ENCODE measurements at regions not wholly inside any gene's neighbourhood (a gene's known extent, or its start where the extent isn't known, plus 50 kb on each side); places are given as distances from the start of the nearest gene placed in this dataset.

GRCh38 chr17:55622547-55622946 is 100.1 kb downstream of the TMEM100 start:
- Mint-ChIP-seq H3K4me3 (no peak overlapping the region), H3K4me1 (peaks cover 11% of the 10 kb centered on the region), H3K36me3 (ENCODE audit: low read depth) (peaks cover 2% of the 10 kb centered on the region), H3K27me3 (peaks cover 59% of the 10 kb centered on the region), H3K27ac (no peak overlapping the region)
- no peaks in the 10 kb centered on the region for H3K9me3 ChIP-seq (ENCODE audit: control insufficient read depth, low read length, poor library complexity, severe bottlenecking)
- ATAC-seq (no peak), DNase-seq (no peak)

GRCh38 chr17:55620945-55621344 is 101.7 kb downstream of the TMEM100 start:
- peaks cover 11% of the 10 kb centered on the region for H3K4me1 Mint-ChIP-seq
- peaks cover 61% of the 10 kb centered on the region for H3K27me3 Mint-ChIP-seq
- peaks cover 2% of the 10 kb centered on the region for H3K36me3 Mint-ChIP-seq (ENCODE audit: low read depth)
- no peak for DNase-seq
- no peak overlapping the region for H3K4me3 Mint-ChIP-seq
- H3K27ac Mint-ChIP-seq, result no peak overlapping the region
- ATAC-seq, result no peak
- no peaks in the 10 kb centered on the region for H3K9me3 ChIP-seq (ENCODE audit: control insufficient read depth, low read length, poor library complexity, severe bottlenecking)

- peaks cover 8% of the 10 kb centered on the region for H3K4me1 Mint-ChIP-seq
- no peaks in the 10 kb centered on the region for H3K9me3 ChIP-seq (ENCODE audit: control insufficient read depth, low read length, poor library complexity, severe bottlenecking)
- peaks cover 2% of the 10 kb centered on the region for H3K36me3 Mint-ChIP-seq (ENCODE audit: low read depth)
- H3K27ac Mint-ChIP-seq, result no peak overlapping the region
- H3K4me3 Mint-ChIP-seq, result no peak overlapping the region
- DNase-seq (no peak), ATAC-seq (no peak)
- peaks cover 61% of the 10 kb centered on the region for H3K27me3 Mint-ChIP-seq
Observed at GRCh38 chr17:55620023-55620422, 102.6 kb downstream of the TMEM100 start.

- Mint-ChIP-seq H3K4me1 (no peaks in the 10 kb centered on the region), H3K27ac (no peak overlapping the region), H3K27me3 (peaks cover 38% of the 10 kb centered on the region), H3K36me3 (ENCODE audit: low read depth) (peaks cover 2% of the 10 kb centered on the region), H3K4me3 (no peak overlapping the region)
- DNase-seq (no peak), ATAC-seq (no peak)
- no peaks in the 10 kb centered on the region for H3K9me3 ChIP-seq (ENCODE audit: control insufficient read depth, low read length, poor library complexity, severe bottlenecking)
Observed at GRCh38 chr17:55617441-55617840, 105.2 kb downstream of the TMEM100 start.

- ATAC-seq (no peak), DNase-seq (no peak)
- Mint-ChIP-seq H3K27me3 (peaks cover 17% of the 10 kb centered on the region), H3K27ac (no peak overlapping the region), H3K4me1 (no peaks in the 10 kb centered on the region), H3K36me3 (ENCODE audit: low read depth) (peaks cover 2% of the 10 kb centered on the region), H3K4me3 (no peak overlapping the region)
- H3K9me3 ChIP-seq (ENCODE audit: control insufficient read depth, low read length, poor library complexity, severe bottlenecking), result no peaks in the 10 kb centered on the region
Observed at GRCh38 chr17:55614061-55614460, 102.8 kb upstream of the SMIM36 start.

GRCh38 chr17:55612691-55613141 is 101.5 kb upstream of the SMIM36 start:
- DNase-seq (no peak), ATAC-seq (no peak)
- Mint-ChIP-seq H3K27me3 (peaks cover 9% of the 10 kb centered on the region), H3K27ac (no peak overlapping the region), H3K4me1 (peaks cover 2% of the 10 kb centered on the region), H3K4me3 (no peak overlapping the region), H3K36me3 (ENCODE audit: low read depth) (no peaks in the 10 kb centered on the region)
- H3K9me3 ChIP-seq (ENCODE audit: control insufficient read depth, low read length, poor library complexity, severe bottlenecking), result no peaks in the 10 kb centered on the region

- DNase-seq, result no peak
- peaks cover 2% of the 10 kb centered on the region for H3K4me1 Mint-ChIP-seq
- no peaks in the 10 kb centered on the region for H3K36me3 Mint-ChIP-seq (ENCODE audit: low read depth)
Observed at GRCh38 chr17:55607731-55608341, 96.6 kb upstream of the SMIM36 start.

GRCh38 chr17:55606488-55606815 is 95.2 kb upstream of the SMIM36 start:
- H3K36me3 Mint-ChIP-seq (ENCODE audit: low read depth), result no peaks in the 10 kb centered on the region
- no peak overlapping the region for H3K4me3 Mint-ChIP-seq
- peaks cover 31% of the 10 kb centered on the region for H3K27me3 Mint-ChIP-seq
- H3K9me3 ChIP-seq (ENCODE audit: control insufficient read depth, low read length, poor library complexity, severe bottlenecking), result no peaks in the 10 kb centered on the region
- ATAC-seq, result no peak
- no peak overlapping the region for H3K27ac Mint-ChIP-seq
- no peak for DNase-seq
- H3K4me1 Mint-ChIP-seq, result peaks cover 2% of the 10 kb centered on the region

More at GRCh38 chr17:55607731-55608341, 96.6 kb upstream of the SMIM36 start:
- Mint-ChIP-seq H3K4me3 (no peak overlapping the region), H3K27me3 (peaks cover 31% of the 10 kb centered on the region), H3K27ac (no peak overlapping the region)
- ATAC-seq, result no peak
- no peaks in the 10 kb centered on the region for H3K9me3 ChIP-seq (ENCODE audit: control insufficient read depth, low read length, poor library complexity, severe bottlenecking)

GRCh38 chr17:55605705-55606487 is 94.6 kb upstream of the SMIM36 start:
- Mint-ChIP-seq H3K27me3 (peaks cover 31% of the 10 kb centered on the region), H3K4me3 (no peak overlapping the region)

GRCh38 chr17:55601874-55602364 is 90.7 kb upstream of the SMIM36 start:
- peaks cover 2% of the 10 kb centered on the region for H3K36me3 Mint-ChIP-seq (ENCODE audit: low read depth)
- H3K4me3 Mint-ChIP-seq, result no peak overlapping the region
- H3K9me3 ChIP-seq (ENCODE audit: control insufficient read depth, low read length, poor library complexity, severe bottlenecking), result peaks cover 3% of the 10 kb centered on the region
- peak; percentile 54 for ATAC-seq
- no peak overlapping the region for H3K27ac Mint-ChIP-seq
- H3K4me1 Mint-ChIP-seq, result no peaks in the 10 kb centered on the region
- peak in 1 of 3 donors; percentile 16 for DNase-seq
- peaks cover 20% of the 10 kb centered on the region for H3K27me3 Mint-ChIP-seq

More at GRCh38 chr17:55605705-55606487, 94.6 kb upstream of the SMIM36 start:
- Mint-ChIP-seq H3K27ac (no peak overlapping the region), H3K4me1 (peaks cover 2% of the 10 kb centered on the region), H3K36me3 (ENCODE audit: low read depth) (no peaks in the 10 kb centered on the region)
- ATAC-seq, result no peak
- no peaks in the 10 kb centered on the region for H3K9me3 ChIP-seq (ENCODE audit: control insufficient read depth, low read length, poor library complexity, severe bottlenecking)
- DNase-seq, result no peak

GRCh38 chr17:55598495-55598894 is 87.2 kb upstream of the SMIM36 start:
- Mint-ChIP-seq H3K27me3 (no peaks in the 10 kb centered on the region), H3K4me1 (no peaks in the 10 kb centered on the region), H3K27ac (no peak overlapping the region), H3K4me3 (no peak overlapping the region), H3K36me3 (ENCODE audit: low read depth) (peaks cover 2% of the 10 kb centered on the region)
- DNase-seq (no peak), ATAC-seq (no peak)
- peaks cover 3% of the 10 kb centered on the region for H3K9me3 ChIP-seq (ENCODE audit: control insufficient read depth, low read length, poor library complexity, severe bottlenecking)

GRCh38 chr17:55588446-55589242 is 77.4 kb upstream of the SMIM36 start:
- peaks cover 8% of the 10 kb centered on the region for H3K4me1 Mint-ChIP-seq
- H3K9me3 ChIP-seq (ENCODE audit: control insufficient read depth, low read length, poor library complexity, severe bottlenecking), result no peaks in the 10 kb centered on the region
- no peak for DNase-seq
- no peak overlapping the region for H3K4me3 Mint-ChIP-seq
- H3K27me3 Mint-ChIP-seq, result no peaks in the 10 kb centered on the region
- no peaks in the 10 kb centered on the region for H3K36me3 Mint-ChIP-seq (ENCODE audit: low read depth)
- no peak for ATAC-seq
- H3K27ac Mint-ChIP-seq, result no peak overlapping the region

- H3K36me3 Mint-ChIP-seq (ENCODE audit: low read depth), result no peaks in the 10 kb centered on the region
- ATAC-seq (no peak), DNase-seq (no peak)
- H3K4me3 Mint-ChIP-seq, result no peak overlapping the region
- no peaks in the 10 kb centered on the region for H3K27me3 Mint-ChIP-seq
- peaks cover 13% of the 10 kb centered on the region for H3K4me1 Mint-ChIP-seq
- no peaks in the 10 kb centered on the region for H3K9me3 ChIP-seq (ENCODE audit: control insufficient read depth, low read length, poor library complexity, severe bottlenecking)
- H3K27ac Mint-ChIP-seq, result no peak overlapping the region
Observed at GRCh38 chr17:55587608-55588139, 76.4 kb upstream of the SMIM36 start.

Measured in T-helper 17 cell (primary cell).